ENCODE measurements at regions not wholly inside any gene's neighbourhood (a gene's known extent, or its start where the extent isn't known, plus 50 kb on each side); places are given as distances from the start of the nearest gene placed in this dataset.

GRCh38 chr2:9681427-9681817 is 50.6 kb upstream of the YWHAQ start:
- TF ChIP-seq CTCF (IDR thresholded peaks at IDR 0.05), result no peak
- no peak overlapping the region for H3K27ac ChIP-seq
- intact Hi-C loops (cut with DNase I), result no loop called here
- no peaks in the 10 kb centered on the region for H3K27me3 ChIP-seq (ENCODE audit: low read depth)
- H3K36me3 ChIP-seq, result no peaks in the 10 kb centered on the region
- no peak overlapping the region for H3K4me3 ChIP-seq
- ATAC-seq, result no peak
- no peak for DNase-seq
- no peaks in the 10 kb centered on the region for H3K9me3 ChIP-seq
- no peaks in the 10 kb centered on the region for H3K4me1 ChIP-seq

GRCh38 chr2:9685637-9686036 is 54.8 kb upstream of the YWHAQ start:
- ATAC-seq (no peak), DNase-seq (no peak)
- Histone ChIP-seq H3K36me3 (no peaks in the 10 kb centered on the region), H3K9me3 (no peaks in the 10 kb centered on the region), H3K27me3 (ENCODE audit: low read depth) (no peaks in the 10 kb centered on the region), H3K4me3 (no peak overlapping the region), H3K27ac (no peak overlapping the region), H3K4me1 (no peaks in the 10 kb centered on the region)
- TF ChIP-seq CTCF (IDR thresholded peaks at IDR 0.05), result no peak
- intact Hi-C loops (cut with DNase I), result no loop called here

GRCh38 chr2:9686061-9686460 is 55.3 kb upstream of the YWHAQ start:
- no peaks in the 10 kb centered on the region for H3K36me3 ChIP-seq
- no peaks in the 10 kb centered on the region for H3K4me1 ChIP-seq
- intact Hi-C loops (cut with DNase I), result no loop called here
- no peaks in the 10 kb centered on the region for H3K9me3 ChIP-seq
- TF ChIP-seq CTCF (IDR thresholded peaks at IDR 0.05), result no peak
- DNase-seq (no peak), ATAC-seq (no peak)
- H3K4me3 ChIP-seq, result no peak overlapping the region
- no peak overlapping the region for H3K27ac ChIP-seq
- H3K27me3 ChIP-seq (ENCODE audit: low read depth), result no peaks in the 10 kb centered on the region

GRCh38 chr2:9690252-9690651 is 59.5 kb upstream of the YWHAQ start:
- no peak for TF ChIP-seq CTCF (IDR thresholded peaks at IDR 0.05)
- no peaks in the 10 kb centered on the region for H3K36me3 ChIP-seq
- intact Hi-C loops (cut with DNase I), result no loop called here
- no peaks in the 10 kb centered on the region for H3K27me3 ChIP-seq (ENCODE audit: low read depth)
- ATAC-seq (no peak), DNase-seq (no peak)
- H3K4me3 ChIP-seq, result no peak overlapping the region
- peaks cover 5% of the 10 kb centered on the region for H3K4me1 ChIP-seq
- H3K27ac ChIP-seq, result no peak overlapping the region
- no peaks in the 10 kb centered on the region for H3K9me3 ChIP-seq

- TF ChIP-seq CTCF (IDR thresholded peaks at IDR 0.05), result no peak
- no peak overlapping the region for H3K27ac ChIP-seq
- H3K4me3 ChIP-seq, result no peak overlapping the region
- peaks cover 5% of the 10 kb centered on the region for H3K4me1 ChIP-seq
- ATAC-seq (no peak), DNase-seq (no peak)
- H3K36me3 ChIP-seq, result no peaks in the 10 kb centered on the region
- H3K9me3 ChIP-seq, result no peaks in the 10 kb centered on the region
- intact Hi-C loops (cut with DNase I), result no loop called here
- H3K27me3 ChIP-seq (ENCODE audit: low read depth), result no peaks in the 10 kb centered on the region
Measured at GRCh38 chr2:9690716-9691498, 60.1 kb upstream of the YWHAQ start.
